HG02763 (cell line): ENCODE measurements at regions not wholly inside any gene's neighbourhood (a gene's known extent, or its start where the extent isn't known, plus 50 kb on each side); places are given as distances from the start of the nearest gene placed in this dataset.

Experiments used
- ATAC-seq: cut with Tn5 transposase; IDR thresholded peaks from one replicate; pipeline ENCODE4 v1.9.1; 2021; ENCODE audit warnings: mild to moderate bottlenecking, moderate library complexity; ENCODE audit not compliant: unreplicated experiment

- no peak for ATAC-seq
These were observed 388.1 kb upstream of the PRICKLE1 start for GRCh38 chr12:42977451-42978230.

GRCh38 chr12:42976620-42977019 is 387.1 kb upstream of the PRICKLE1 start:
- no peak for ATAC-seq

- no peak for ATAC-seq
These were observed 386.6 kb upstream of the PRICKLE1 start for GRCh38 chr12:42976122-42976521.

GRCh38 chr12:42969355-42969754 is 379.8 kb upstream of the PRICKLE1 start:
- ATAC-seq: no peak

- ATAC-seq: no peak
These were observed 378.9 kb upstream of the PRICKLE1 start for GRCh38 chr12:42968426-42968825.

GRCh38 chr12:42967850-42968249 is 378.3 kb upstream of the PRICKLE1 start:
- ATAC-seq: no peak

- no peak for ATAC-seq
These were observed 374.4 kb upstream of the PRICKLE1 start for GRCh38 chr12:42963988-42964387.

GRCh38 chr12:42962384-42962783 is 372.8 kb upstream of the PRICKLE1 start:
- ATAC-seq: no peak

GRCh38 chr12:42961395-42961794 is 371.8 kb upstream of the PRICKLE1 start:
- ATAC-seq: no peak

GRCh38 chr12:42960087-42960527 is 370.6 kb upstream of the PRICKLE1 start:
- ATAC-seq: no peak

- ATAC-seq: no peak
These were observed 368.7 kb upstream of the PRICKLE1 start for GRCh38 chr12:42958291-42958674.

- ATAC-seq: no peak
These were observed 368.2 kb upstream of the PRICKLE1 start for GRCh38 chr12:42957561-42958290.

- no peak for ATAC-seq
These were observed 367.6 kb upstream of the PRICKLE1 start for GRCh38 chr12:42957136-42957535.

- no peak for ATAC-seq
These were observed 363.5 kb upstream of the PRICKLE1 start for GRCh38 chr12:42953021-42953420.

GRCh38 chr12:42946871-42947381 is 357.4 kb upstream of the PRICKLE1 start:
- no peak for ATAC-seq

- no peak for ATAC-seq
These were observed 356.4 kb upstream of the PRICKLE1 start for GRCh38 chr12:42945927-42946326.

- ATAC-seq: no peak
These were observed 355.0 kb upstream of the PRICKLE1 start for GRCh38 chr12:42944516-42944915.

- no peak for ATAC-seq
These were observed 347.4 kb upstream of the PRICKLE1 start for GRCh38 chr12:42936991-42937390.

- no peak for ATAC-seq
These were observed 346.7 kb upstream of the PRICKLE1 start for GRCh38 chr12:42936260-42936659.

GRCh38 chr12:42935756-42936155 is 346.2 kb upstream of the PRICKLE1 start:
- ATAC-seq: no peak

GRCh38 chr12:42935090-42935489 is 345.5 kb upstream of the PRICKLE1 start:
- no peak for ATAC-seq

GRCh38 chr12:42933461-42934081 is 344.0 kb upstream of the PRICKLE1 start:
- ATAC-seq: no peak
